IPS-NIHi11 (cell line): ENCODE measurements at regions not wholly inside any gene's neighbourhood (a gene's known extent, or its start where the extent isn't known, plus 50 kb on each side); places are given as distances from the start of the nearest gene placed in this dataset.
"Not testable (repeated sequence)": the region's sequence is repeated elsewhere in the genome, so short reads cannot be mapped to it uniquely, and the experiment has no call there.

Experiments
- DNase-seq: peaks from one replicate; pipeline ENCODE4 v3.0.0; 2012; ENCODE audit warnings: mixed read lengths, low spot score

DNA sequence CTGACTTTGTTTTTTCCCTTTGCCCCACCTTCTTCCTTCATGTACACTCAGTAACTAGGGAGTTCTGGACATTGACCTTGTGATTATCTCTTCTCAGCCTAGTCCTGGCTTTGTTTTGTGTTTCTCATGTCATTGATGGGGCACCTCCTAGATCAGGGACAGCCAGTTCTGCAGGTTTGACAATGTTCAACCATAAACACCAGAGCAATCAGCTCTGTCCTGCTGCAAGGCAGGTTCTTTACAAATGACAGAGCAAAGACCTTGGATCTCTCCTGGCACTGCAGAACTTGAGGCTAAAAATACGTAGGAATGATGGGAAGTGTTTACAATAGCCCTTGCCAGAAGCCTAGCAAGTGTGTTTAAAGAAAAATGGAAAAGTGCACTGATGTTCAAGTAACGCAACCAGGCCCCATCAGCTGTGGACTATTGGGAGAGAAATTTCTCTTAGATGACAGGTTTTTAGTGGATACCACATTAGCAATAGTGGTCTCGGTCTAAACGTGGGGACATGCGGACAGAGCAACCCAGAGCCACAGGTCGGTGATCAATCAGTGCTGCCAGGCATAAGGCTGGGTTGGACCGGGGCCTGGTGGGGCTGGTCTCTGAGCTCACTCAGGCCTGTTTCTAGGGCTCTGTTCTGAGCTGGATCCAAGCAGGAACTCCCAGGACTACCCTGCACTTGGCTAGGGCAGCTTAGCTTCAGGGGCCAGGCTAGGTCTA is 76.8 kb downstream of the SOWAHC start:
- no peak for DNase-seq

DNA sequence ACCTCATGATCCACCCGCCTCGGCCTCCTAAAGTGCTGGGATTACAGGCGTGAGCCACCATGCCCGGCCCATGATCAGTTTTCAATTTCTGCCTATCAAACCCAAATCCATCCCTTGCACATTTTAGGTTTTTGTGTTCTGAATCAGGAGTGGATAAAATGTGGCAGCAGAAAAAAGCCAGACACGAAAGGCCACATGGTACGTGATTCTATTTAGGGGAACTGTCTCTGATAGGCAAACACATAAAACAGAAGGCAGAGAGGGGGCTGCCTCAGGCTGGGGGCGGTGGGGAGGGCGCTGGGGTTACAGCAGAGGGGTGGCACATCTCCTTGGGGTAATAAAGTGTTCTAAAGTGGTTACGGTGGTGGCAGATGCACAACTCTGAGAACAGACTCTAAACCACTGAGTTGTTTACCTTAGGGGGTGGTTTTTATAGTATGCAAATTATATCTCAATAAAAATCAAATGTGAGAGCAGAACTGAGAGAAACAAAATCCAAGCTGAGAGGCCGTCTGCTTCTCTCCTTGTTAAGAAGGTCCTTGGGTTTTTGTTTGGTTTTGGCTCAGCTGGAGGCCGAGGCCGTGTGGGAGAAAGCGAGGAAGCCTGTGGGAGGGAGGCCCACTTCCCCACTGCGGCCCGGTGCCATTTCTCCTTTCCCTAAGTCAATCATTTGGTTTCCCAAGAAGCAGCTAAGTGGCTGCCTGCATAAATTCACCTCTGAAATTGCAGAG is 78.0 kb downstream of the SOWAHC start:
- DNase-seq, result no peak

DNA sequence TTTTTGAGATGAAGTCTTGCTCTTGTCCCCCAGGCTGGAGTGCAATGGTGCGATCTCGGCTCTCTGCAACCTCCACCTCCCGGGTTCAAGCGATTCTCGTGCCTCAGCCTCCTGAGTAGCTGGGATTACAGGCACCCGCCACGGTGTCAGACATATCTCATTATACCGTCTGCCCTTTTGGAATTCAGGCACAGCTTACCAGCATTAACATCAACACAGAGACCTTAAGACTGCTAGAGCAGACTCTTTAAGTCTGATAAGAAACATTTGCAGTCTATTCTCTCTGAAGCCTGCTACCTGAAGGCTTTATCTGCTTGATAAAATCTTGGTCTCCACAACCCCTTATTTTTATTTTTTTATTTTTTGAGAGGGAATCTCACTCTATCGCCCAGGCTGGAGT is 78.7 kb downstream of the SOWAHC start:
- not testable (repeated sequence) for DNase-seq

DNA sequence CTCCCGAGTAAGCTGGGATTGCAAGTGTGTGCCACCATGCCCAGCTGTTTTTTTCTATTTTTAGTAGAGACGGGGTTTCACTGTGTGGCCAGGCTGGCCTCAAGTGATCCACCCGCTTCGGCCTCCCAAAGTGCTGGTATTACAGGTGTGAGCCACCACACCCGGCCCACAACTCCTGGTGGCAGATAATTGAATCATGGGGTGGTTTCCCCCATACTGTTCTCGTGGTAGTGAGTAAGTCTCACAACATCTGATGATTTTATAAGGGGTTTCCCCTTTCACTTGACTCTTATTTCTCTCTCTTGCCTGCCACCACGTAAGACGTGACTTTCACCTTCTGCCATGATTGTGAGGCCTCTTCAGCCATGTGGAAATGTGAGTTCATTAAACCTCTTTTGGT is 79.1 kb downstream of the SOWAHC start:
- DNase-seq, result not testable (repeated sequence)

DNA sequence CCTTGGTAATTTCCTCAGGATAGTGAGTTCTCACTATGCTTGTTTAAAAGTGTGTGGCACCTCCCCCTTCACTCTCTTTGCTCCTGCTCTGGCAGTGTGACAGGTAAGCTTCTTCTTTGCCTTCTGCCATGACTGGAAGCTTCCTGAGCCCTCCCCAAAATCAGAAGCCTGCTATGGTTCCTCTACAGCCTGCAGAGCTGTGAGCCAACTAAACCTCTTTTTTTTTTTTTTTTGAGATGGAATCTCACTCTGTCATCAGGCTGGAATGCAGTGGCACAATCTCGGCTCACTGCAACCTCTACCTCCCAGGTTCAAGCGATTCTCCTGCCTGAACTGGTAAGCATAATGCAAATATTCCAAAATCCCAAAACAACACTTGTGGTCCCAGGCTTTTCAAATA is 80.0 kb downstream of the SOWAHC start:
- no peak for DNase-seq

DNA sequence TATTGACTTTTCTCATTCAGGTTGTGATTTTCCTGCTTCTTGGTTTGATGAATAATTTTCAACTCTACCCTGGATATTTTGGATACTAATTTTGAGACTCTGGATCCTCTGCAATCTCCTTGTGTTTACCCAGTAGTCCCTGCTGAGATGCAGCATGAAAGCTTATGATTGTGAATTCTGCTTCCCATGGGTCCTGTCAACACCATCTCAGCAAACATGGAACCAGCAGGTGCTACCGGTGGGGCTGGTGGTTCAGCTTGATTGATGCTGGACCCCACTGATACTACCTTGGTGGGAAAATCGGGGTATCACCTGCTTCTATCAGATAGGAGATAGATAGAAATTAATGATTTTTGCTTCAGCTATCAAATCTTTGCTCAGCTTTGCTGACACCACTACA is 81.1 kb downstream of the SOWAHC start:
- DNase-seq, result no peak

DNA sequence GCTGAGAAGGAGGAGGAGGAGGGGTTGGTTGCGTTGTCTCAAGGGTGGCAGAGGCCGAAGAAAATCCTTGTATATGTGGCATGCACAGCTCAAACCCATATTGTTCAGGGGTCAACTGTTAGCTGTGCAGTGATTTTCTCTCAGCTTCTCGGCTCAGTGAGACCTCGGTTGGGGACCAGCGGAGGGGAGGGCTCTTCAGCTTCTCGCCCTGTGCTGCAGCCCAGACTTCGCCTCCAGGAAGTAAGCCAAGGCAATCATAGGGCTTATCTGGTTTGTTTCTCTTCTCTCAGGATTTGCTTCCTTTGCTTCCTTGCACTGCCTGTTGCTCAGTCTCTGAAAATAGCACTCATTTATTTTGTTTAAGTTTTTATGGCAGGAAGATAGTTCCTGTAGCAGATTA is 85.5 kb downstream of the SOWAHC start:
- DNase-seq, result no peak

DNA sequence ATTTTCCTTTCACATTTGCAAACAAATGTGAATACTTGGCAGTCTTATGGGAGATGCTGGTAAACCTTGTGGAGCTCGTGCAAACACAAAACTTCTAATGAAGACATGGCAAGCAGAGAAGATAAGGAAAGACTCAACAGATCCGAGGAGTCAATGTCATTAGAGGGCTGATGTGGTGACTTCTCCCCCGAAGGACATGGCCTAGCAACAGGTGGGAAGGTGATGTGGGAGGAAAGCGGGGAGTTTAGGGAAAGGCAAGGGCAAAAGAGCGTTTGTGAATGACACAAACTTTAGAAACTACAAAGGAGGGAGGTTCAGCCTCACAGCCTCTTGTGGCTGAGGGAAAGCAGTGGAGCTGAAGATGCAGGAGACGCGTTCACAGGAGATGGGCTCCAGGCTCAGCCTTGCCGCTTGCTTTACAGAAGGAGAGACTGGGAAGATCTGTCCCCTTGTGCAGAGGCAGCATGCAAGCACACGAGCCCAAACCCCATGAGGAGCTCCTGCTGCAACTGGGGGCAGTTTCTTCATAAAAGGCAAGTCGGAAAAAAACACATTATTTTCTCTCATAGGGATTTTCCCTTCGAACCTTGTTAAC is 86.6 kb downstream of the SOWAHC start:
- DNase-seq, result no peak

DNA sequence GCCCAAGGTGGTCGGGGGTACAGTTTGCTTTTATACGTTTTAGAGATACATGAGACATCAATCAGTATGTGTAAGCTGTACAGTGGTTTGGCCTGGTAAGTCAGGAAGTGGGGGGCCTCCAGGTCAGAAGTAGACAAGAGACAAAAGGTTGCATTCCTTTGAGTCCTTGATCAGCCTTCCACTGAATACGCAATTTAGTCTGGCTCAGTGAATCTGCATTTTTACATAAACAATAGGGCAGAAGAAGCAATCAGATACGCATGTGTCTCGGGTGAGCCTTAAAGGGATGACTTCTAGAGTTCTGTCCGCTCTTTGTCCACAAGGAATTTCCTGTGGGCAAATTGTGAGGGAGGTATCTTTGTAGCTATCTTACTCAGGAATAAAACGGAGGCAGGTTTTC is 87.2 kb downstream of the SOWAHC start:
- DNase-seq, result no peak

DNA sequence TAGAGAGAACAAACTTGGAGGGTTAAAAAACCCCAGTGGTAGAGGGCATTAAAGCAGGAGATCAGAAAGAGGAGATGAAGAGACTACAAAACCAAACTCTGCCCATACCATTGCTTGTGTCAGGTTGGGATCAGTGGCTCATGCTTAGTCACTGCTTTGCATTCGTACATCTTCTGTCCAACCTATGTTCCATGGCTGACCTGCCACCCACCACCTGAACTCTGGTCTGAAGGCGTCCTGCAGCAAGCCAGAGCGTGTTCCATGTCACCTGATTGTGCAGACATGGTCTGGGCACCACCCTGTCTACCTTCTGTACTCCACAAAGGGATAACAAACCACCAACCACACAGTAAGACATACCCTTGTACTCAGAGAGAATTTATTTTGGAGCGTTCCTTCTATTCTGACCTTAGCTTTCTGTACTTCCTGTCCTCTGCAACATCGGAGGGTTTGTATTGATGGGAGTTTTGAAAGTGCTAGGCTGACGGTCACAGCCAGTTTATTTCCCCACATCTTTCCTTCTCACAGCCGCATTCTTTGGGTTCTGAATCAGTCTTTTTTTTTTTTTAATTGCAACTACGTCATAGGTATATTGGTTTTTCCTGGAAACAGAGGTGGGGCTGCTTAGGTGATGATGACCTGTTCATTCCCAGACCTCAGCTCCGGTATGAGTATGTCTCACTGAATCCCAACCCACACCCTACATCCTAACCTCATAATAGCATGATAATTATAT is 88.3 kb downstream of the SOWAHC start:
- no peak for DNase-seq

DNA sequence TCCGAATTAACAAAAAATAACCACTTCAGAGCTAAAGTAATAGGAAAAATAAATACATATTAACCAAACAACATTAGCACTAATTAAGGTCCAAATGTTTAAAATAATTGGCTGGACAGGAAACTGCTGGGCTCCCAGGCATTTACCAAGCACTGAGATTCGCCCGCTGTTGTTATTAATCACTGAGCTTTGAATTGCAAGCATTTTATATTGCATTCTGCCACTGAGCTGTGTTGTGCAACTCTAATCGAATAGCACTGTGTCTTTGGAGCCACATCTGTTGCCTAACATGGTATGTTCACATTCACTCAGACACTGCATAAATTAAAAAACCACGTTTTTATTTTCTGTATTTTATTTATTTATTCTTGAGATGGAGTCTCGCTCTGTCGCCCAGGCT is 88.9 kb downstream of the SOWAHC start:
- no peak for DNase-seq

DNA sequence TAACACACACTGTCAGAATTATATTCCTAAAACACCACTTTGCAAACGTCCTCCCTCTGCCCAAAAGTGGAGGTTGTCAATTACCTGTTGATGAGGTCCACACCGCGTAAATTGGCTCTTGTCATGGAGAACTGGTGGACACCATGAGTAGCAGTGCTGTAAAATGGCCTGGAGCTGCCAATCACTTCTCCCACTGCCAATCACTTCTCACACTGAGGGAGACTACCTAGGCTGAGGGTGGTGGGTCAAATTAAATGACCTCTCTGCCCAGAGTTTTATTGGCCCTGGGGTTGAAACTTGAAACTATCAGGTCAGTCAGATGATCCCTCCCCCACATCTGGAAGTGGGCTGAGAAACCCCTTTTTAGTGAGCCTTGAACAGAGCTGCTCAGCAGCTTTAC is 89.6 kb downstream of the SOWAHC start:
- DNase-seq, result no peak

DNA sequence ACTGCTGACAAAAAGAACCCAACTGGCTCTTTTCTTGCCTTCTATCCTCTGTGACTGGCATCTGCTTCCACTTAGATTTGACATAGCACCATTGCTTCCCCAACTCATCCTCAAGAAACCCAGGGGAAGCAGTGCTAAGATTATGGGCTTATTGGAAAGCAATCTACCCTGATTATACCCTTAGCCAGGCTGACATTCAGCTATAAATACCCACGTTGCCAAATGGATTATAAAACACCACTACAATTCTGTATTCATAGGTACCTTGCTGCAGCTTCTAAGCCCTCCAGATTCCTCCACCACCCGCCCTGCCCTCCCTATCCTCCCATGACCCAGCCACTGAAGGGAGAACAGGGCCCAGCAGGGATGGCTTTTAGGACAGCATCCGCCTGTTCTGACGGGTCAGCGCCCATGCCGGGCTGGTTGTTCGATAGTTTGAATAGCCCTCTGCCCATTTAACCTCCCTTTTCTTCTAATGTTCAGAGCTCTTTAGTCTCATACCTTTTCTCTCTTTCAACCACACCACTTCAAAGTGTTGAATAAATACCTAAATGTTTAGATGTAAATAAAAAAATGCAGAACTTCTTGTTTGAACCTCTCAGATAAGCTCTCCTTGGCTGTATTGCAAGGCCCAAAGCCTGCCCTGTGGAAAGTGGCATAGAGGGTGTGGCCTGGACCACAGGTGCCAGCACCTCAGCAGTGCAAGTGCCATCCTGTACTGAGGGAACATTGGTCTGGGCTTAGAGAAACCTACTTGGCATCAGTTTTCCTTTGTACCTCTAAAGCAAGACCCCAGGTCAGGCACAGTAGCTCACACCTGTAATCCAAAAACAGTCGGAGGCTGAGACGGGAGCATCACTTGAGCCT is 86.6 kb upstream of the RGPD5 start:
- no peak for DNase-seq

DNA sequence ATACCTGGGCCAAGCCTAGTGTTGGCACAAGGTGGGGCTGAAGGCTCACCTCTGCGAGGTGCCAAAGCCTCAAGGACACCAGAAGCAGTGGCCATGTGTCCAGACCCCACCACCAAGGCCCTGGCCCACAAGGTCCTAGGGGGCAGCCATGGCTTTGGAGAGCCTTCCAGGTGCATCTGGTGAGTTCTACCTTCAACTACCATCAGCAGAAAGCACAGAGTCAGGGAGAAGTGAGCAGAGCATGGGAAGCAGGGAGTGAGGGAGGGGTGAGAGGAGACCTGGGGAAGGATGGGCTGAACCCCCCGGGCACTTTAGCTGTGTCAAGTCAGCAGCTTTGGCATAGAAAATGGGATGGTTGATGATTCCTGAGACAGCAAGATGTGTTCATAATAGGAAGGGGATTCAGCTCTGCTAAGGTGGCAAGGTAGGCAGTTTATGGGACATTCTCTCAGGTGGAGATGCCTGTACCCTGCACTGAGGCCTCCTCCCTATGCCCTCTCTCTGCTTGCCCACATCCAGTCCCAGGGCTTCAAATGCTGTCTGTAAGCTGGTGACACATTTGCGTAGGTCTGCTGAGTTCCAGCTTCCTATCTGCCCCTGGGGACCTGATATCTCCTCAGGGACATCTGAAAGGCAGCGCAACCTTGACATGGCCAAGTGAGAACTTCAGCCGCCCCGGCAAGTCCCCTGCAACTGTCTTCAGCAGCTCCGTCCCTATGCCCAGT is 83.4 kb upstream of the RGPD5 start:
- DNase-seq, result no peak

DNA sequence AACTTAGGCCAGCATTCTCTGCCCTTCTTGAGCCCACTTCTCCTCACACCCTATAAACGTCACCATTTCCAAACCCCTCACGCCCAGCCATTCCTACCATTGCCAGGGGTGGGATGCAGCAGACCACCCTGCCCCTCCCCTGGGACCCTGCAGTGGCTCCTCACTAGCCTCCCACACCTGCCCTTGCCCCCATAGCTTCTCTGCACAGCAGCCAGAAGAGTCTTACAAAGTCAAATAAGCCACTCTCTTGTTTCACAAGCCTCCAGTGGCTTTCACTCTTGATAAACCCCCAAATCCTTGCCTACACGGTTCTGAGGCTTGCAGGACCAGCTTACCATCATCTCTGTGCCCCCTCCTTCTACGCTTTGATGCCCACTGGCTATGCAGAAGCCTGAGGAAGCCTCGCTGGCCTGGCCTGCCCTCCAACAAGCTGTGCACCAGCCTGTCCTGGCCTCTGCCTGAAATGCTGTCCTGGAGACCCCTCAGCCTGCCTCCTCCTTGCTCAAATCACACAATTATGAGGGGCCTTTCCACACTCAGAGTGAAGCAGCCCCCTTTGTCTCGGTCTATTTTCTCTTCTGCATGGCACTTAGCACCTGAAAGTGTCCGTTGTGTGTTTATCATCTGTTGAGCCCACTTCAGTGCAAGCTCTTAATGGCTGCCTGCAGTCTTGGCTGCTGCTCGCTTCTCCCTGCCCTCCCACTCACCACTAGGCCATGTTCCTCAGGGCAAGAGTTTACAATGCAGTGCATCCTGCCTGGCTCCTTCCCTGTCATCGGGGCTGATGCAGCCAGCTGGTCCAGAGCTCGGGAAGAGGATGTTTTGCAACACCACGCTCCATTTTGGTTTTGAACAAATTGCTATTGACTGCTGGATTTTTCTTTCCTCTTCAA is 82.6 kb upstream of the RGPD5 start:
- DNase-seq, result no peak

DNA sequence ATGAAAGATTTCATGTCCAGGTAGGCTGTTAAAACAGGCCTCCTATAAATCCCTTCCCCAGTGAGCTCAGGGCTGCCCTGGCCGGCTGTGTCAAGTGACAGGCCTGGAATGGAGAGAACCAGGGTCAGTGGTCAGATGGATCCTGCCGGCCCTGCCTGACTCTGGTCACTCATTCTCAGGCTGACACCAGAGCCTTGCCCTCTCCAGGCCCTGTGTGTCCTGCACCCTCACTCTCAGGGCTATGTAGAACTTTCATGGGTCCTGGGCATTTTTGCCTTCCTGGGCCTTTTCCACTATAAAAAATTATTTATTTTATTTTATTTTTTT is 82.0 kb upstream of the RGPD5 start:
- no peak for DNase-seq

DNA sequence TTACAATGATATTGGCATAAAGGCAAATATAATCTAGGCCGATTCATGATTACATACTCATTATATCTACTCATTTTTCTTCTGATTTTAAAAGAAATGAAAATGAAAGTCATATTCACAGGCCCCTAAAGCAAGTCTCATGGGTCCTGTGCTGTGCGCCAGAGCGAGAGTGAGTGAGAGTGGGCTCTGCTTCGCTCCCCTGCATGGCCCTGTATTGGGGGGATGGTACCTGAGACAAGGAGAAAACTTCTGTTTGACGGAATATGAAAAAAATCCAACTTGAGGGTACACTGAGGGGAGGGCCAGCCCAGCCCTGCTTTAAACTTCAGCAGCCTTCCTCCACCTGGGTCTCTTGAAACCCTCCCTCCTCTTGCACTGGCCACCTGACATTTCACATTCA is 81.4 kb upstream of the RGPD5 start:
- no peak for DNase-seq

DNA sequence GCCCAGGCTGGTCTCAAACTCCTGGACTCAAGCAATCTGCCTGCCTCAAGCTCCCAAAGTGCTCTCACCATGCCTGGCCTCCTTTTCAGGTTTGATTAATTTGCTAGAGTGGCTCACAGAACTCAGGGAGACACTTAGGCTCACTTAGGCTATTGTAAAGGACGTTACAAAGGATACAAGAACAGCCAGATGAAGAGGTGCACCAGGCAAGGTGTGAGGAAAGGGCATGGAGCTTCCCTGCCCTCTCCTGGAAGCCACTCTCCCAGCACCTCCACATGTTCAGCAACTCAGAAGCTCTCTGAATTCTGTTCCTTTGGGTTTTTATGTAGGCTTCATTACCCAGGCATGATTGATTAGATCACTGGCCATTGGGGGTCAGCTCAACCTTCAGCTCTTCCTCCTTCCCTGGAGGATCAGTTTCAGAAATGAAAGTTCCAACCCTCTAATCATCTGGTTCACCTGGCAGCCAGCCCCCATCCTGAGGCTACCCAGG is 78.7 kb upstream of the RGPD5 start:
- no peak for DNase-seq

DNA sequence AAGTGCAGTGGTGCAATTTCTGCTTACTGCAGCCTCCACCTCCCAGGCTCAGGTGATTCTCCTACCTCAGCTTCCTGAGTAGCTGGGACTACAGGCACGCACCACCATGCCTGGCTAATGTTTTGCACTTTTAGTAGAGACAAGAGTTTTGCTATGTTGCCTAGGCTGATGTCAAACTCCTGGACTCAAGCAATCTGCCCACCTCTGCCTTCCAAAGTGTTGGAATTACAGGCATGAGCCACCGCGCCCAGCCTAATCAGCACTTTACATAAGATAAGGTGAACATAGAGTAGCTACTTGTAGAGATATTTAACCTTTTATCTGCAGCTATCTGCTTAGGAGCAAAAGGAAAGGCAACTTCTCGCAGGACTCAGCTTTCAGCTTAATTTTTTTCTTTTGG is 77.5 kb upstream of the RGPD5 start:
- DNase-seq, result not testable (repeated sequence)

DNA sequence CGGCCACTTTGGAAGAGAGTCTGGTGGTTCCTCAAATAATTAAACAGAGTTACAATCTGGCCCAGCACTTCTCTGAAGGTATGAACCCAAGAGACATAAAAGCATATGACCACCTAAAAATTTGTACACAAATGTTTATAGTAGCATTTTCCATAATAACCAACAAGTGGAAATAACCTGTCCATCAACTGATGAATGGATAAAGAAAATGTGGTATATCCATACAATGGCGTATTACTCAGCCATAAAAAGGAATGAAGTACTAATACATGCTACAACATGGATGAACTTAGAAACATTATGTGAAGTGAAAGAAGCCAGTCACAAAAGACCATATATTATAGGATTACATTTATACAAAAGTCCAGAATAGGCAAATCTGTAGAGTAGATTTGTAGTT is 76.0 kb upstream of the RGPD5 start:
- no peak for DNase-seq
